ENCODE measurements at regions not wholly inside any gene's neighbourhood (a gene's known extent, or its start where the extent isn't known, plus 50 kb on each side); places are given as distances from the start of the nearest gene placed in this dataset.

- TF ChIP-seq CTCF (IDR thresholded peaks at IDR 0.05; ENCODE audit: control insufficient read depth, extremely low read depth, insufficient read depth): no peak
- no peak overlapping the region for H3K4me3 ChIP-seq (ENCODE audit: low read depth, low read length)
- no peak for DNase-seq (ENCODE audit: low read depth)
Measured at GRCh38 chr1:178637841-178638240, 87.2 kb upstream of the RALGPS2 start.

GRCh38 chr1:178639326-178639725 lies 85.7 kb upstream of the RALGPS2 start:
- H3K4me3 ChIP-seq (ENCODE audit: low read depth, low read length): no peak overlapping the region
- DNase-seq (ENCODE audit: low read depth): no peak
- TF ChIP-seq CTCF (IDR thresholded peaks at IDR 0.05; ENCODE audit: control insufficient read depth, extremely low read depth, insufficient read depth): no peak

- DNase-seq (ENCODE audit: low read depth): no peak
- no peak overlapping the region for H3K4me3 ChIP-seq (ENCODE audit: low read depth, low read length)
- no peak for TF ChIP-seq CTCF (IDR thresholded peaks at IDR 0.05; ENCODE audit: control insufficient read depth, extremely low read depth, insufficient read depth)
Measured at GRCh38 chr1:178642282-178642681, 82.8 kb upstream of the RALGPS2 start.

GRCh38 chr1:178643349-178643748 lies 81.7 kb upstream of the RALGPS2 start:
- no peak for DNase-seq (ENCODE audit: low read depth)
- no peak for TF ChIP-seq CTCF (IDR thresholded peaks at IDR 0.05; ENCODE audit: control insufficient read depth, extremely low read depth, insufficient read depth)
- H3K4me3 ChIP-seq (ENCODE audit: low read depth, low read length): no peak overlapping the region

GRCh38 chr1:178643831-178644230 lies 81.2 kb upstream of the RALGPS2 start:
- no peak overlapping the region for H3K4me3 ChIP-seq (ENCODE audit: low read depth, low read length)
- no peak for TF ChIP-seq CTCF (IDR thresholded peaks at IDR 0.05; ENCODE audit: control insufficient read depth, extremely low read depth, insufficient read depth)
- DNase-seq (ENCODE audit: low read depth): no peak

GRCh38 chr1:178644308-178645120 lies 80.5 kb upstream of the RALGPS2 start:
- TF ChIP-seq CTCF (IDR thresholded peaks at IDR 0.05; ENCODE audit: control insufficient read depth, extremely low read depth, insufficient read depth): no peak
- DNase-seq (ENCODE audit: low read depth): peak; percentile 27
- no peak overlapping the region for H3K4me3 ChIP-seq (ENCODE audit: low read depth, low read length)

All from LNCaP clone FGC (cell line).